GM23338 (cell line): ENCODE measurements at regions not wholly inside any gene's neighbourhood (a gene's known extent, or its start where the extent isn't known, plus 50 kb on each side); places are given as distances from the start of the nearest gene placed in this dataset.

Experiments
- CREB1 ChIP-seq: fragments of 250-450 bp; sonication (Bioruptor Pico); IDR thresholded peaks from 2 replicates; pipeline ENCODE4 v1.5.0; 2020; ENCODE audit warnings: low read depth, mild to moderate bottlenecking, moderate library complexity
- EZH2phosphoT487 ChIP-seq: fragments of 200-600 bp; sonication (generic); IDR thresholded peaks from one replicate; pipeline ENCODE4 v1.8.1; 2018; ENCODE audit warnings: antibody characterized with exemption; ENCODE audit not compliant: unreplicated experiment
- TF ChIP-seq, protein P1 (sequence below), 2 experiments: fragments of 200-600 bp in 1 of 2; sonication (generic) in 1 of 2; conservative IDR thresholded peaks; 2 replicates each; pipeline versions ENCODE4 v1.5.1 to v1.6.1; 2016 to 2017; ENCODE audit warnings: antibody characterized with exemption in 2 of 2, low read depth in 2 of 2, mild to moderate bottlenecking in 2 of 2, moderate library complexity in 1 of 2
- TF ChIP-seq, protein P2 (sequence below): IDR thresholded peaks from 2 replicates; pipeline ENCODE4 v1.6.1; 2016; ENCODE audit warnings: antibody characterized with exemption
- TF ChIP-seq, protein P3 (sequence below): IDR thresholded peaks from one replicate; pipeline ENCODE4 v1.6.1; 2018; ENCODE audit warnings: antibody characterized with exemption; ENCODE audit not compliant: unreplicated experiment

GRCh38 chr16:17977260-17977659 is 359.3 kb downstream of the NPIPA8 start:
- TF ChIP-seq, protein P1, sequence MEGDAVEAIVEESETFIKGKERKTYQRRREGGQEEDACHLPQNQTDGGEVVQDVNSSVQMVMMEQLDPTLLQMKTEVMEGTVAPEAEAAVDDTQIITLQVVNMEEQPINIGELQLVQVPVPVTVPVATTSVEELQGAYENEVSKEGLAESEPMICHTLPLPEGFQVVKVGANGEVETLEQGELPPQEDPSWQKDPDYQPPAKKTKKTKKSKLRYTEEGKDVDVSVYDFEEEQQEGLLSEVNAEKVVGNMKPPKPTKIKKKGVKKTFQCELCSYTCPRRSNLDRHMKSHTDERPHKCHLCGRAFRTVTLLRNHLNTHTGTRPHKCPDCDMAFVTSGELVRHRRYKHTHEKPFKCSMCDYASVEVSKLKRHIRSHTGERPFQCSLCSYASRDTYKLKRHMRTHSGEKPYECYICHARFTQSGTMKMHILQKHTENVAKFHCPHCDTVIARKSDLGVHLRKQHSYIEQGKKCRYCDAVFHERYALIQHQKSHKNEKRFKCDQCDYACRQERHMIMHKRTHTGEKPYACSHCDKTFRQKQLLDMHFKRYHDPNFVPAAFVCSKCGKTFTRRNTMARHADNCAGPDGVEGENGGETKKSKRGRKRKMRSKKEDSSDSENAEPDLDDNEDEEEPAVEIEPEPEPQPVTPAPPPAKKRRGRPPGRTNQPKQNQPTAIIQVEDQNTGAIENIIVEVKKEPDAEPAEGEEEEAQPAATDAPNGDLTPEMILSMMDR (conservative IDR thresholded peaks at IDR 0.05; ENCODE audit: low read depth in 2 of 2): no peak
- TF ChIP-seq, protein P2, sequence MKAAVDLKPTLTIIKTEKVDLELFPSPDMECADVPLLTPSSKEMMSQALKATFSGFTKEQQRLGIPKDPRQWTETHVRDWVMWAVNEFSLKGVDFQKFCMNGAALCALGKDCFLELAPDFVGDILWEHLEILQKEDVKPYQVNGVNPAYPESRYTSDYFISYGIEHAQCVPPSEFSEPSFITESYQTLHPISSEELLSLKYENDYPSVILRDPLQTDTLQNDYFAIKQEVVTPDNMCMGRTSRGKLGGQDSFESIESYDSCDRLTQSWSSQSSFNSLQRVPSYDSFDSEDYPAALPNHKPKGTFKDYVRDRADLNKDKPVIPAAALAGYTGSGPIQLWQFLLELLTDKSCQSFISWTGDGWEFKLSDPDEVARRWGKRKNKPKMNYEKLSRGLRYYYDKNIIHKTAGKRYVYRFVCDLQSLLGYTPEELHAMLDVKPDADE: no peak
- TF ChIP-seq, protein P3, sequence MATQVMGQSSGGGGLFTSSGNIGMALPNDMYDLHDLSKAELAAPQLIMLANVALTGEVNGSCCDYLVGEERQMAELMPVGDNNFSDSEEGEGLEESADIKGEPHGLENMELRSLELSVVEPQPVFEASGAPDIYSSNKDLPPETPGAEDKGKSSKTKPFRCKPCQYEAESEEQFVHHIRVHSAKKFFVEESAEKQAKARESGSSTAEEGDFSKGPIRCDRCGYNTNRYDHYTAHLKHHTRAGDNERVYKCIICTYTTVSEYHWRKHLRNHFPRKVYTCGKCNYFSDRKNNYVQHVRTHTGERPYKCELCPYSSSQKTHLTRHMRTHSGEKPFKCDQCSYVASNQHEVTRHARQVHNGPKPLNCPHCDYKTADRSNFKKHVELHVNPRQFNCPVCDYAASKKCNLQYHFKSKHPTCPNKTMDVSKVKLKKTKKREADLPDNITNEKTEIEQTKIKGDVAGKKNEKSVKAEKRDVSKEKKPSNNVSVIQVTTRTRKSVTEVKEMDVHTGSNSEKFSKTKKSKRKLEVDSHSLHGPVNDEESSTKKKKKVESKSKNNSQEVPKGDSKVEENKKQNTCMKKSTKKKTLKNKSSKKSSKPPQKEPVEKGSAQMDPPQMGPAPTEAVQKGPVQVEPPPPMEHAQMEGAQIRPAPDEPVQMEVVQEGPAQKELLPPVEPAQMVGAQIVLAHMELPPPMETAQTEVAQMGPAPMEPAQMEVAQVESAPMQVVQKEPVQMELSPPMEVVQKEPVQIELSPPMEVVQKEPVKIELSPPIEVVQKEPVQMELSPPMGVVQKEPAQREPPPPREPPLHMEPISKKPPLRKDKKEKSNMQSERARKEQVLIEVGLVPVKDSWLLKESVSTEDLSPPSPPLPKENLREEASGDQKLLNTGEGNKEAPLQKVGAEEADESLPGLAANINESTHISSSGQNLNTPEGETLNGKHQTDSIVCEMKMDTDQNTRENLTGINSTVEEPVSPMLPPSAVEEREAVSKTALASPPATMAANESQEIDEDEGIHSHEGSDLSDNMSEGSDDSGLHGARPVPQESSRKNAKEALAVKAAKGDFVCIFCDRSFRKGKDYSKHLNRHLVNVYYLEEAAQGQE: no peak
- no peak for TF ChIP-seq EZH2phosphoT487
- no peak for TF ChIP-seq CREB1 (CRISPR knock-in tag)
